Right ventricle myocardium inferior (tissue), 1 donor: ENCODE measurements at regions not wholly inside any gene's neighbourhood (a gene's known extent, or its start where the extent isn't known, plus 50 kb on each side); places are given as distances from the start of the nearest gene placed in this dataset.
"Not testable (repeated sequence)": the region's sequence is repeated elsewhere in the genome, so short reads cannot be mapped to it uniquely, and the experiment has no call there.

Experiments used
- ATAC-seq: fragments of 200-7000 bp; cut with Tn5 transposase; one replicate; pipeline ENCODE4 v1.9.1; 2020; ENCODE audit warnings: mild to moderate bottlenecking, moderate library complexity
- DNase-seq: peaks from one replicate; pipeline ENCODE4 v3.0.0; 2021; ENCODE audit errors: missing footprints
- intact Hi-C: fragments of 100-400 bp; cut with DNase I; formaldehyde crosslinking; loops from one replicate; pipeline ENCODE4 v1.11.0; 2022
- donor health status: DM: no; HTN: yes; CAD: no; lungs with severe emphysema.

DNA sequence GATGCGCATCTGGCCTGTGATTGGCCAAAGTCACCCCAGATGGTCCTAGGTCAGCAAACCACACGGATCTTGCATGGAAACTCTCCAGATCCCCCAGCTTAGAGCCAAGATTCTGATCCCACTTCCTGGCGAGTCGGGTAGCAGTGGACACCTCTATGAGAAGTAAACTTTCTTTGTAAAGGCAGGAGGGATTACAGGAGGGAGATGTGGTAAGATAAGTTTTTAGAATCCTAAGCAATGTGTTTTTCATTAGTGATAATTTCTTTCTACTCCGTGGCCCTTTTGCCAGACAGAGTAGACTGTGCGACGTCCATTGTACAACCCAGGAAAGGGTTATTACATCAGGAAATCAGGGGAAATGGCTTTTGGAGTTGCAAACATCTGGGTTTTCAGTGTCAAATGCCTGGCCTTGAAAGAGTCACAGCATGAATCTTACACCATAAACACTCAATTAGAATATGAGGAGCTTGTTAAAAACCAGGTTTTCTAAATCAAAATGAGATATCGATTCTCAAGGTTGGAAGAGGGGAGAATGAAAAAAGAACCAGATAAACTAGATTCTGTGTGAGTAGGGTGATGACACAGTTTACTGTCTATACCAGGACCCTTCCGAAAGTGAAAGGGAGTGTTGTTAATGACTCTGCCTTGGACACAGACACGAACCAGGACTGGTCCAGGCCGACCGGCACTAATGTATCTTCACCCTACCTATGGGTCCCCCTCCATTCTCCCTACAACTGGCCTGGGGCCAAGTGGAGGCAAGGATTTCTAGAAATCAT lies 61.9 kb upstream of the WAC start:
- DNase-seq (no peak), ATAC-seq (no peak)
- intact Hi-C loops = no loop called here

DNA sequence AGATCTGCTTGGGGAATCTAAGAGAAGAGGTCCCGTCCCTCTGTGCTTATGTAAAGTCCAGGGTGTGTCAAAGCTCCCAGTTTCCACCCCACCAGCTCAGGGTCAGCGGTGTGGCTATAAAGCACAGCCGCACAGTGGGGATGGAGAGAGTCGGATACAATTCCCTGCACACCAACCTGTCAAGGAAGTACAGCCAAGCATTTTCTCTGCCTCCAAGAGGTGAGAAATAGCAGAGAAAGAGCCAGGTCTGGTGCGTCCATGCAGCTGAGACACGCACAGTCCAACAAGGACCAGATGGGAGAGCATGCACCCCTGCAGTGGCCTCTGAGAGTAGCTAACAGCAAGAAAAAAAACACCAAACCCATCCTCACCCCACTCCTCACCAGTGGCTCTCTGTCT lies 61.3 kb upstream of the WAC start:
- DNase-seq = no peak
- no peak for ATAC-seq
- intact Hi-C loops = no loop called here

DNA sequence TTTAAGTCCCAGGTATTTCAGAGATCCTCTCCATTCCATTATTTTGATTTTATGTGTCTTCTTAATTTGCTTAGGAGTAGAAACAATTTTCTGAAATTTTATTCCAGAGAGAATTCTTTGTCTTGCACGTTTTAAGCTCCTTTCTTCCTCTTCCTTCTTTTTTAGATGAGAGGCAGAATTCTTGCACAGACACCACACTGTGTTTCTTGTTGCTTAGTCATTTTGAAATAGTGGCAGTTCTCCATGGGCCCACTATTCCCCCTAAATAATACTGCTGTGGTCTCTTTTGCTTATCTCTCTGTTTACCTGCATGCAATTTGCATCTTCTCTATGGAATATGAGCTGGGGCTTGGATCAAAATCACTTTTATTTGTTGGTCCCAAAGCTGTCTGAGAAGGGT lies 54.3 kb upstream of the WAC start:
- DNase-seq (no peak), ATAC-seq (no peak)
- intact Hi-C loops = no loop called here

DNA sequence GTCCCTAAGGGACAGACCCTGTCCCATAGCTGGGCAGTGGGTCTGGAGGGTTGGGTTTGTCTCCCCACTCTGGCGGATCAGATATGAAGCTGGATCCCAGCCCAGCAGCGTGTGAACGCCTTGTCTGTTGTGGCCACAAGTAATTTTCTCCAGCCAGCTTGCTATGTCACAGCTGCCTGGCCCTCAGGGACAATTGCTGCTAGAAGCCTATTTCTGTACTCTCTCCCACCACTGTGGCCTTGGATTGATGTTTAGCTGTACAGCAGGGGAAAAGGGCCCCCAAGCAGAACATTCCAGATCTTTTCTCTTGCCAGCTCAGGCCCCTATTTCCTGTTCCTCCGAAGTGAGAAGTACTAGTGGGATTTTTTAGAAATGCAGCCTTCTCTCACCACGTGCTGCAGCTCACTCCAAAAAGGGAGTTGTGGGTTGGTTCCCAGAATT lies 53.5 kb upstream of the WAC start:
- intact Hi-C loops = no loop called here
- DNase-seq = no peak
- no peak for ATAC-seq

DNA sequence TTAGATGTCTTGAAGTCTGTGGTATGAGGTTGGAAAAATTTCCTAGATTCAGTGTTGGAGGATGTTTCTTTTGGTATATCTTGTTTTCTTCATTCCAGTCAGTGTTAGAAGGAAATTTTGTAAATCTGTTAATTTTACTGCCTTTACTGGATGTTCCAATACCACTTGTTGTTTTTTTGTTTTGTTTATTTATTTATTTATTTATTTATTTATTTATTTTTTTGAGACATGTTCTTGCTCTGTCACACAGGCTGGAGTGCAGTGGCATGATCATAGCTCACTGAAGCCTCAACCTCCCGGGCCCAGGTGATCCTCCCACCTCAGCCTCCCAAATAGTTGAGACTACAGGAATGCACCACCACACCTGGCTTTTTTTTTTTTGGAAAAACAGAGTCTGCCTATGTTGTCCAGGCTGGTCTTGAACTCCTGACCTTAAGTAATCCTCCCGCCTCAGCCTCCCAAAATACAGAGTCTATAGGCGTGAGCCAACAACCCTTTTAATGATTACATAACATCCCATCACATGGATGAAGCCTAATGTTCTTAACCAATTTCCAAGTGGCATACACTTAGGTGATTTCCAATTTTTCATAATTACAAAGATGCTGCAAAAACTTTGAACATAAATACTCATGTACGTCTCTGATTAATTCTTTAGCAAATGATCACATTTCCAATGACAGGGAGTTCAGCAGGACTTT lies 52.8 kb upstream of the WAC start:
- no peak for ATAC-seq
- intact Hi-C loops = no loop called here
- DNase-seq = no peak

DNA sequence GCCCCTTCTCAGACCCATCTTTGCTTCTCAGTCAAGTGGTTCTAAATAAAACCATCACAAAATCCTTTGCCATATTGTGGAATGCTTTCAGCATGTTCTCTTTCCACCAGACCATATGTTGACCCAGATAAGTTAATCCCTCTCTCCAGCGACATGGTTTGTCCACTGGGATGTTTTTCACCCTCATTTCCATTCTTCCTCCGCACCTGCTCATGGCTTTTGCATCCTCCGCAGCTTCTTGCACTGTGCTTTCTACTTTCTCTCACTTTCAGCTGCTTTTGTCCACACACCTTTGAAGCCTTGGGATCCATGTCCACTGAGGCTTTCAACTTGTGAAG lies 52.3 kb upstream of the WAC start:
- DNase-seq (no peak), ATAC-seq (no peak)
- intact Hi-C loops = no loop called here

DNA sequence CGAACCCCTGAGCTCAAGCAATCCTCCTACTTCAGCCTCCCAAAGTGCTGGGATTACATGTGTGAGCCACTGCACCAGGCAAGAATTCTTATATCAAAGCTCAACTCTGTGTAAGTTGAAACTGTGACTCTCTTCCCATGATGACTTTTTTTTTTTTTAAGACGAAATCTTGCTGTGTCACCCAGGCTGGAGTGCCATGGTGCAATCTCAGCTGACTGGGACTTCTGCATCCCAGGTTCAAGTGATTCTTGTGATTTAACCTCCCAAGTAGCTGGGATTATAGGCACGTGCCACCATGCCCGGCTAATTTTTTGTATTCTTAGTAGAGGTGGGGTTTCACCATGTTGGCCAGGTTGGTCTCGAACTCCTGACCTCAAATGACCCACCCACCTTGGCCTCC lies 51.6 kb upstream of the WAC start:
- intact Hi-C loops, DNase-seq, ATAC-seq: not testable (repeated sequence)

DNA sequence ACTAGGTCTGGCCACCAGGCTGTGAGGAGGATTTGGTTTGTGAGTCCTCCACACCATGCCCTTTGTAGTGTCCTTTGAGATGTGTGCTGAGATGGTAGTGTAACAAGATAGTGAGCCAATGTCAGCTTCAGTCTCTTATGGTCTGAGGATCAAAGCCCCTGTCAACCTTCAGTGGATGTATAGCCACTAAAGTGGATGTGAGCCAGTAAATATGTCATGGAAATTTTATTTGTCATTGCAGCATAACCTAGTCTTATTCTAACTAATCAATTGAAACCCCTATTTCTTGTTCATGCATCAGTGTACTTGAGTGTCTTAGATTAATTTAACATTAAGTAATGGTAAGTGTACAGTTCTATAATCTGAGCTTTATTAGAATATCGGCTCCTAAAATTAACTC lies 51.0 kb upstream of the WAC start:
- ATAC-seq (no peak), DNase-seq (no peak)
- intact Hi-C loops = no loop called here
